HCT116 (cell line): ENCODE measurements at regions not wholly inside any gene's neighbourhood (a gene's known extent, or its start where the extent isn't known, plus 50 kb on each side); places are given as distances from the start of the nearest gene placed in this dataset.

Source experiments
- ATAC-seq: fragments of 200-7000 bp; cut with Tn5 transposase; 2 replicates; pipeline ENCODE4 v1.9.1; 2020; ENCODE audit warnings: mild to moderate bottlenecking, moderate library complexity
- BruUV-seq: library from RNA; stranded (reverse); fragments of 400-500 nt; replicated peaks from 2 replicates; lab custom pipeline; 2021; lab: Mats Ljungman, UMichigan
- CTCF ChIA-PET: fragments of 300-600 bp; sonication (Branson Sonifier 250); formaldehyde crosslinking; loops from one replicate; lab custom pipeline; 2021; ENCODE audit warnings: antibody characterized with exemption; lab: Charles Lee
- POLR2A ChIA-PET: fragments of 300-600, 350-600 bp; sonication (Branson Sonifier 250); formaldehyde crosslinking; loops from one replicate; lab custom pipeline; 2021; ENCODE audit warnings: antibody characterized with exemption; lab: Charles Lee
- RAD21 ChIA-PET, 2 experiments: fragments of 300-600 bp; sonication (Branson Sonifier 250); formaldehyde crosslinking; loops; one replicate each; lab custom pipeline; 2023; ENCODE audit warnings: low total read pairs in 2 of 2; ENCODE audit not compliant: uncharacterized antibody in 2 of 2, unreplicated experiment in 2 of 2, low non-redundant PET in 1 of 2; lab: Charles Lee
- DNase-seq: peaks from one replicate; pipeline ENCODE4 v3.0.0-alpha.2; 2010; ENCODE audit warnings: low read depth, low spot score
- H2AFZ ChIP-seq: fragments of 200-600 bp; shearing (Covaris generic), sonication (generic); 2 replicates; pipeline ENCODE4 v1.6.1; 2017; ENCODE audit warnings: low read depth, mixed run types, mixed read lengths, antibody characterized with exemption, low read length; ENCODE audit not compliant: poor library complexity, severe bottlenecking
- H3K27ac ChIP-seq: 2 replicates; pipeline ENCODE4 v1.5.1; 2012; ENCODE audit warnings: low read depth, low read length
- H3K27me3 ChIP-seq: fragments of 200-600 bp; sonication (generic); 2 replicates; pipeline ENCODE4 v1.6.1; 2016; ENCODE audit warnings: mixed run types, low read length, mixed read lengths; ENCODE audit not compliant: insufficient read depth
- H3K36me3 ChIP-seq, 2 experiments: fragments of 200-500 bp in 1 of 2; fragments of 200-600 bp in 1 of 2; sonication (Bioruptor generic) in 1 of 2; sonication (generic) in 1 of 2; 2 replicates each; pipeline versions ENCODE4 v1.5.1 to v1.6.1; 2014 to 2016; ENCODE audit warnings: low read length in 2 of 2, inconsistent platforms in 1 of 2, mixed read lengths in 1 of 2, mixed run types in 1 of 2; ENCODE audit not compliant: insufficient read depth in 2 of 2, control insufficient read depth in 1 of 2
- H3K4me1 ChIP-seq, 2 experiments: fragments of 200-600 bp in 1 of 2; sonication (generic) in 1 of 2; 2 replicates each; pipeline versions ENCODE4 v1.5.1 to v1.6.1; 2012 to 2017; ENCODE audit warnings: low read length in 2 of 2, inconsistent platforms in 1 of 2, mild to moderate bottlenecking in 1 of 2, mixed read lengths in 1 of 2, mixed run types in 1 of 2, moderate library complexity in 1 of 2; ENCODE audit not compliant: insufficient read depth in 2 of 2, control insufficient read depth in 1 of 2
- H3K4me2 ChIP-seq: fragments of 200-600 bp; sonication (generic); 2 replicates; pipeline ENCODE4 v1.6.1; 2017; ENCODE audit warnings: mixed run types, low read length, mixed read lengths
- H3K4me3 ChIP-seq, 2 experiments: fragments of 200-600 bp in 1 of 2; sonication (generic) in 1 of 2; replicated peaks in 1 of 2; 2 replicates each; pipeline ENCODE4 v1.5.1; 2011 to 2016; ENCODE audit warnings: low read length in 2 of 2, control low read depth in 1 of 2, low read depth in 1 of 2, mild to moderate bottlenecking in 1 of 2, mixed read lengths in 1 of 2, mixed run types in 1 of 2
- H3K79me2 ChIP-seq: fragments of 200-600 bp; sonication (generic); 2 replicates; pipeline ENCODE4 v1.6.1; 2017; ENCODE audit warnings: mild to moderate bottlenecking, mixed run types, low read length, moderate library complexity, mixed read lengths; ENCODE audit not compliant: insufficient read depth
- H3K9ac ChIP-seq: fragments of 200-600 bp; sonication (generic); 2 replicates; pipeline ENCODE4 v1.6.1; 2016; ENCODE audit warnings: low read length, mixed read lengths
- H3K9me2 ChIP-seq: fragments of 200-600 bp; sonication (generic), shearing (Covaris generic); 2 replicates; pipeline ENCODE4 v1.6.1; 2017; ENCODE audit warnings: mixed run types, mild to moderate bottlenecking, moderate library complexity; ENCODE audit not compliant: insufficient read depth
- H3K9me3 ChIP-seq, 2 experiments: fragments of 200-500 bp in 1 of 2; fragments of 200-600 bp in 1 of 2; sonication (Bioruptor generic) in 1 of 2; sonication (generic) in 1 of 2; 2 replicates each; pipeline ENCODE4 v1.6.1; 2014 to 2017; ENCODE audit warnings: low read length in 2 of 2, mixed read lengths in 2 of 2, inconsistent platforms in 1 of 2, low read depth in 1 of 2, mild to moderate bottlenecking in 1 of 2, mixed run types in 1 of 2, moderate library complexity in 1 of 2; ENCODE audit not compliant: control insufficient read depth in 1 of 2, insufficient read depth in 1 of 2
- H4K20me1 ChIP-seq: fragments of 200-600 bp; sonication (generic), shearing (Covaris generic); 2 replicates; pipeline ENCODE4 v1.6.1; 2017; ENCODE audit warnings: mixed run types, mild to moderate bottlenecking, moderate library complexity; ENCODE audit not compliant: insufficient read depth
- CEBPB ChIP-seq: IDR thresholded peaks from 2 replicates; pipeline ENCODE4 v1.6.1; 2012; ENCODE audit warnings: low read depth
- CTCF ChIP-seq, 3 experiments: fragments of 200-600 bp in 1 of 3; sonication (generic) in 1 of 3; IDR thresholded peaks in 2 of 3; conservative IDR thresholded peaks in 1 of 3; 2 replicates each; pipeline ENCODE4 v1.5.1; 2012 to 2017; ENCODE audit warnings: low read depth in 2 of 3, low read length in 2 of 3, antibody characterized with exemption in 1 of 3, borderline replicate concordance in 1 of 3, control low read depth in 1 of 3, mild to moderate bottlenecking in 1 of 3, mixed read lengths in 1 of 3, mixed run types in 1 of 3, moderate library complexity in 1 of 3; ENCODE audit not compliant: insufficient read depth in 1 of 3
- EGR1 ChIP-seq: IDR thresholded peaks from 2 replicates; pipeline ENCODE4 v1.6.1; 2012; ENCODE audit warnings: low read depth
- ELF1 ChIP-seq: IDR thresholded peaks from 2 replicates; pipeline ENCODE4 v1.6.1; 2012; ENCODE audit warnings: low read depth, borderline replicate concordance
- EZH2phosphoT487 ChIP-seq: fragments of 200-600 bp; IDR thresholded peaks from 2 replicates; pipeline ENCODE4 v1.6.1; 2018; ENCODE audit warnings: antibody characterized with exemption, borderline replicate concordance
- FOSL1 ChIP-seq: IDR thresholded peaks from 2 replicates; pipeline ENCODE4 v1.6.1; 2012; ENCODE audit warnings: low read depth
- MAX ChIP-seq: IDR thresholded peaks from 2 replicates; pipeline ENCODE4 v1.6.1; 2012
- POLR2A ChIP-seq: IDR thresholded peaks from 2 replicates; pipeline ENCODE4 v1.7.0; 2011; ENCODE audit warnings: borderline replicate concordance; ENCODE audit not compliant: insufficient read depth, insufficient read length; ENCODE audit errors: extremely low read depth
- RAD21 ChIP-seq: IDR thresholded peaks from 2 replicates; pipeline ENCODE4 v1.6.1; 2012; ENCODE audit warnings: low read depth, mild to moderate bottlenecking
- SRF ChIP-seq: IDR thresholded peaks from 2 replicates; pipeline ENCODE4 v1.6.1; 2012; ENCODE audit warnings: low read depth
- TCF7L2 ChIP-seq: IDR thresholded peaks from 2 replicates; pipeline ENCODE4 v1.7.0; 2011; ENCODE audit warnings: borderline replicate concordance, inconsistent platforms; ENCODE audit not compliant: insufficient read depth, insufficient read length; ENCODE audit errors: extremely low read depth
- ZFX ChIP-seq: fragments of 450-650 bp; IDR thresholded peaks from 2 replicates; pipeline ENCODE4 v1.6.1; 2017
- ZNF274 ChIP-seq: fragments of 200-500 bp; sonication (Bioruptor generic); IDR thresholded peaks from 2 replicates; pipeline ENCODE4 v1.6.1; 2014; ENCODE audit warnings: mild to moderate bottlenecking, low read depth, low read length, inconsistent platforms
- intact Hi-C: fragments of 100-400 bp; cut with micrococcal nuclease; formaldehyde crosslinking; loops from 2 replicates; pipeline ENCODE4 v1.10.0; 2022

GRCh38 chr2:15757820-15758586 is 166.3 kb downstream of the DDX1 start:
- Histone ChIP-seq H3K9ac (no peak overlapping the region), H3K27ac (no peak overlapping the region), H3K9me2 (no peaks in the 10 kb centered on the region), H3K79me2 (no peaks in the 10 kb centered on the region)
- POLR2A ChIA-PET, result no interaction called here
- ATAC-seq, result no peak
- CTCF ChIA-PET, result no interaction called here
- intact Hi-C loops, result no loop called here
- TF ChIP-seq CEBPB (no peak), ZFX (no peak), RAD21 (no peak), POLR2A (no peak), CTCF (IDR thresholded peaks at IDR 0.05 in 2 of 3, conservative IDR thresholded peaks at IDR 0.05 in 1 of 3; ENCODE audit: borderline replicate concordance in 1 of 3, insufficient read depth in 1 of 3, low read depth in 2 of 3, low read length in 2 of 3) (no peak), EZH2phosphoT487 (no peak), EGR1 (no peak), TCF7L2 (no peak), FOSL1 (no peak), SRF (no peak), MAX (no peak), ZNF274 (no peak), ELF1 (no peak)
- TF ChIP-seq, all 23 proteins: peak for 0
- H4K20me1 ChIP-seq, result no peaks in the 10 kb centered on the region
- no TSS peak for BruUV-seq
- H3K4me2 ChIP-seq, result no peak overlapping the region
- no peaks in the 10 kb centered on the region for H3K4me1 ChIP-seq
- H3K4me3 ChIP-seq, result no peak overlapping the region
- H3K36me3 ChIP-seq, result no peaks in the 10 kb centered on the region
- H3K27me3 ChIP-seq, result peaks cover 23% of the 10 kb centered on the region; the same call in 1 of the 2 replicates
- DNase-seq, result no peak
- RAD21 ChIA-PET, result no interaction called here
- no peaks in the 10 kb centered on the region for H3K9me3 ChIP-seq
- H2AFZ ChIP-seq, result no peak overlapping the region
